Thyroid gland (tissue), 4 donors: ENCODE measurements at regions not wholly inside any gene's neighbourhood (a gene's known extent, or its start where the extent isn't known, plus 50 kb on each side); places are given as distances from the start of the nearest gene placed in this dataset.

ENCODE experiments used
- DNase-seq, 2 donors: peaks; one replicate each; pipeline ENCODE4 v3.0.0-alpha.2; 2019
- H3K27ac ChIP-seq, 3 donors: fragments of 200-600 bp; sonication (generic); 1 replicate in 2 of 3; 2 replicates in 1 of 3; pipeline ENCODE4 v1.5.1; 2016 to 2019; ENCODE audit warnings: mild to moderate bottlenecking in 1 of 3, moderate library complexity in 1 of 3
- H3K27me3 ChIP-seq: fragments of 200-600 bp; sonication (generic); one replicate; pipeline ENCODE4 v1.5.1; 2019
- H3K36me3 ChIP-seq, 2 donors: fragments of 200-600 bp; sonication (generic); one replicate each; pipeline ENCODE4 v1.5.1; 2016 to 2019
- H3K4me1 ChIP-seq, 2 donors: fragments of 200-600 bp; sonication (generic); one replicate each; pipeline ENCODE4 v1.5.1; 2017 to 2019
- H3K4me3 ChIP-seq, 3 donors: fragments of 200-600 bp; sonication (generic); replicated peaks in 1 of 3; 1 replicate in 2 of 3; 2 replicates in 1 of 3; pipeline ENCODE4 v1.5.1; 2016; ENCODE audit warnings: mild to moderate bottlenecking in 1 of 3
- H3K9me3 ChIP-seq: fragments of 200-600 bp; sonication (generic); one replicate; pipeline ENCODE4 v1.5.1; 2017
- CTCF ChIP-seq, 6 experiments: fragments of 200-600 bp in 3 of 6; fragments of 450-650 bp in 3 of 6; sonication (generic) in 3 of 6; IDR thresholded peaks; one replicate each; pipeline ENCODE4 v1.5.1; 2016 to 2019; ENCODE audit warnings: antibody characterized with exemption in 6 of 6, mild to moderate bottlenecking in 2 of 6, inconsistent platforms in 1 of 6, moderate library complexity in 1 of 6
- POLR2A ChIP-seq, 2 donors: fragments of 450-650 bp; IDR thresholded peaks; one replicate each; pipeline ENCODE4 v1.6.1; 2017; ENCODE audit warnings: antibody characterized with exemption in 2 of 2, mild to moderate bottlenecking in 2 of 2, moderate library complexity in 1 of 2
- WGBS, 2 donors: methylation state at CpG; one replicate each; pipeline ENCODE4 v1.1.5; 2017; 5-methylcytosine and 5-hydroxymethylcytosine counted together
- intact Hi-C: fragments of 100-400 bp; cut with DNase I; formaldehyde crosslinking; loops from one replicate; pipeline ENCODE4 v1.15.1; 2023

GRCh38 chr10:64038107-64038506 is 516.9 kb downstream of the REEP3 start:
- no peak for TF ChIP-seq POLR2A (IDR thresholded peaks at IDR 0.05)
- TF ChIP-seq CTCF (IDR thresholded peaks at IDR 0.05): no peak
- Histone ChIP-seq H3K27me3 (no peaks in the 10 kb centered on the region), H3K4me1 (peaks cover 21 to 41% of the 10 kb centered on the region in 2 donors), H3K9me3 (no peaks in the 10 kb centered on the region), H3K4me3 (no peak overlapping the region), H3K36me3 (no peaks in the 10 kb centered on the region), H3K27ac (no peak overlapping the region)
- intact Hi-C loops: no loop called here
- no peak for DNase-seq
- WGBS, 2 donors: 75 to 84% methylated on average over 6 of the region's 6 CpGs

GRCh38 chr10:64039198-64039597 is 518.0 kb downstream of the REEP3 start:
- no peak for TF ChIP-seq CTCF (IDR thresholded peaks at IDR 0.05)
- TF ChIP-seq POLR2A (IDR thresholded peaks at IDR 0.05): no peak
- 25 to 44% methylated on average over 6 of the region's 6 CpGs for WGBS, 2 donors
- Histone ChIP-seq H3K27ac (peak overlapping the region; percentile 4 to 62 (median 25)), H3K4me3 (no peak overlapping the region), H3K9me3 (no peaks in the 10 kb centered on the region), H3K4me1 (peaks cover 21 to 41% of the 10 kb centered on the region in 2 donors), H3K36me3 (no peaks in the 10 kb centered on the region), H3K27me3 (no peaks in the 10 kb centered on the region)
- peak; percentile 63 to 67 for DNase-seq
- intact Hi-C loops: no loop called here

DNA sequence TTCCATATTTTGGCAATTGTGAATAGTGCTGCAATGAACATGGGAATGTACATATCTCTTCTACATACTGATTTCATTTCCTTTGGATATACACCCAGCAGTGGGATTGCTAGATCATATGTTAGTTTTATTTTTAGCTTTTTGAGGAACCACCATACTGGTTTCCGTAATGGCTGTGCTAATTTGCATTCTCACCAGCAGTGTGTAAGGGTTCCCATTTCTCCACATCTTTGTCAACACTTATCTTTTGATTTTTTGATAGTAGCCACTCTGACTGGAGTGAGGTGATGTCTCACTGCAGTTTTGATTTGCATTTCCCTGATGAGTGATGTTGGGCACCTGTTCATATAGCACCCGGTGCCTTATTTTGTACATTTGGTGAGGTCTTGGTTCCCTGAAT is 519.6 kb downstream of the REEP3 start:
- Histone ChIP-seq H3K4me1 (peaks cover 21 to 41% of the 10 kb centered on the region in 2 donors), H3K36me3 (no peaks in the 10 kb centered on the region), H3K4me3 (no peak overlapping the region), H3K9me3 (no peaks in the 10 kb centered on the region), H3K27me3 (no peaks in the 10 kb centered on the region), H3K27ac (no peak overlapping the region)
- intact Hi-C loops: no loop called here
- DNase-seq: no peak
- 56 to 69% methylated on average over 2 of the region's 2 CpGs for WGBS, 2 donors
- no peak for TF ChIP-seq CTCF (IDR thresholded peaks at IDR 0.05)
- TF ChIP-seq POLR2A (IDR thresholded peaks at IDR 0.05): no peak

GRCh38 chr10:64041185-64041988 is 520.2 kb downstream of the REEP3 start:
- TF ChIP-seq CTCF (IDR thresholded peaks at IDR 0.05) (peak; percentile 88 to 100 (median 99)), POLR2A (IDR thresholded peaks at IDR 0.05) (no peak)
- Histone ChIP-seq H3K4me1 (peaks cover 20 to 40% of the 10 kb centered on the region in 2 donors), H3K9me3 (no peaks in the 10 kb centered on the region), H3K27me3 (no peaks in the 10 kb centered on the region), H3K4me3 (peak overlapping the region in 1 of 3 donors; percentile 15), H3K27ac (no peak overlapping the region), H3K36me3 (no peaks in the 10 kb centered on the region)
- intact Hi-C loops: no loop called here
- DNase-seq: peak; percentile 73 to 84
- 4 to 22% methylated on average over 8 to 13 of the region's 43 CpGs for WGBS, 2 donors

DNA sequence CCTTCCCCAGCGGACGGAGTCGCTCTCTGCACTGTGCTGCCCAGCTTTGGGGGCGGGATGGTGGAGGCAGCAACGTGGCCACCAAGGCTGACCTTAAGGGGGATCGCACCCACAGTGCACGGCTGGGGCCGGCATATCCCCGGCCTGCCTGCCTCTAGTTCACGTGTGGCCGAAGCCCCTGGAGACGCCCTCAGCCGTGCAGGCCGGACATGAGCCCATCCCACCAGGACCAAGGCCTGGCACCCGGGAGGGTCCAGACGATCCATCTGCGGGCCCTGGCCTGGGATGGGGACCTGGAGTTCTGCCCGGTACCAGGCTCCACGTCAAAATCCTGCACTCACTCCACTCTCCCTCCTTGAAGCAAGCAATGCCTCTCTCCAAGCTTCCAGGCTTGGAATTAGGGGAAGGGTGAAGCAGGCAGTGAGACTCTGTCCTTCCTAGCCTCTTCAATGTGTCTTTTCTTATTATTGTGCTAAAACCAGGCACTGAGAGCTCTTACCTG is 520.8 kb downstream of the REEP3 start:
- H3K4me1 ChIP-seq: peaks cover 14 to 33% of the 10 kb centered on the region in 2 donors
- no peaks in the 10 kb centered on the region for H3K27me3 ChIP-seq
- 71 to 86% methylated on average over 2 to 18 of the region's 19 CpGs for WGBS, 2 donors
- H3K36me3 ChIP-seq: no peaks in the 10 kb centered on the region
- intact Hi-C loops: no loop called here
- no peak for TF ChIP-seq POLR2A (IDR thresholded peaks at IDR 0.05)
- no peak for TF ChIP-seq CTCF (IDR thresholded peaks at IDR 0.05)
- no peak overlapping the region for H3K4me3 ChIP-seq
- H3K9me3 ChIP-seq: no peaks in the 10 kb centered on the region
- no peak for DNase-seq
- H3K27ac ChIP-seq: no peak overlapping the region
